Chondrocyte (in vitro differentiated cells): ENCODE measurements at regions not wholly inside any gene's neighbourhood (a gene's known extent, or its start where the extent isn't known, plus 50 kb on each side); places are given as distances from the start of the nearest gene placed in this dataset.

Source experiments
- DNase-seq: peaks from one replicate; pipeline ENCODE4 v3.0.0; 2021; ENCODE audit warnings: mixed read lengths, low spot score
- H3K27ac Mint-ChIP-seq: one replicate; pipeline ENCODE4 v1.8.0; 2021; ENCODE audit warnings: mild to moderate bottlenecking, moderate library complexity, mixed read lengths; ENCODE audit not compliant: unreplicated experiment
- H3K27me3 Mint-ChIP-seq: 2 replicates; pipeline ENCODE4 v1.8.0; 2021; ENCODE audit warnings: low read depth, mixed read lengths
- H3K36me3 Mint-ChIP-seq: 2 replicates; pipeline ENCODE4 v1.8.0; 2021; ENCODE audit warnings: low read depth, mixed read lengths
- H3K4me1 Mint-ChIP-seq: 2 replicates; pipeline ENCODE4 v1.8.0; 2021; ENCODE audit warnings: low read depth, mild to moderate bottlenecking, mixed read lengths
- H3K4me3 Mint-ChIP-seq: one replicate; pipeline ENCODE4 v1.8.0; 2021; ENCODE audit warnings: mild to moderate bottlenecking, moderate library complexity, mixed read lengths; ENCODE audit not compliant: unreplicated experiment
- H3K9me3 Mint-ChIP-seq: 2 replicates; pipeline ENCODE4 v1.8.0; 2021; ENCODE audit warnings: low read depth, mixed read lengths
- TF ChIP-seq, protein P1 (sequence below): fragments of 200-600 bp; sonication (generic); IDR thresholded peaks from 2 replicates; pipeline ENCODE4 v1.5.0; 2021; ENCODE audit warnings: antibody characterized with exemption, mild to moderate bottlenecking, moderate library complexity

DNA sequence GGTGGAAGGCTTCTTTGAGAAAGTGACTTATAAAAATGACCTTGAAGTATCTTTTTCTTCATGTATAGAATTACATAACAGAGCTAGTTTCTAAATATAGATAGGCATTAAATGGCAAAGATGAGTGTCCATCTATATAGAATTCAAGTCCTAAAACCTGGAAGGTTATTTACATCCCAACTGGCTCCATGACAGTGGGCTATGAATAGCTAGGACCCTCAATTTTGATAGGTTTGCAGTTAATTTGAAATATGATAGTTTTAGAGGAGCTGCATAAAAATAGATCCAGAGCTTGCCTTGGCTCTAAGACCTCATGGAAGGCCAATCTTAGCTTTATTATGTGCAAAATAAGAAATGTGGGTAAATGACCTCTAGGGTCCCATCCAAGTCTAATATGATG is 310.6 kb upstream of the CITED2 start:
- Mint-ChIP-seq H3K27ac (no peak overlapping the region), H3K9me3 (no peaks in the 10 kb centered on the region), H3K36me3 (no peaks in the 10 kb centered on the region), H3K27me3 (no peaks in the 10 kb centered on the region), H3K4me1 (peaks cover 25% of the 10 kb centered on the region), H3K4me3 (no peak overlapping the region)
- TF ChIP-seq, protein P1, sequence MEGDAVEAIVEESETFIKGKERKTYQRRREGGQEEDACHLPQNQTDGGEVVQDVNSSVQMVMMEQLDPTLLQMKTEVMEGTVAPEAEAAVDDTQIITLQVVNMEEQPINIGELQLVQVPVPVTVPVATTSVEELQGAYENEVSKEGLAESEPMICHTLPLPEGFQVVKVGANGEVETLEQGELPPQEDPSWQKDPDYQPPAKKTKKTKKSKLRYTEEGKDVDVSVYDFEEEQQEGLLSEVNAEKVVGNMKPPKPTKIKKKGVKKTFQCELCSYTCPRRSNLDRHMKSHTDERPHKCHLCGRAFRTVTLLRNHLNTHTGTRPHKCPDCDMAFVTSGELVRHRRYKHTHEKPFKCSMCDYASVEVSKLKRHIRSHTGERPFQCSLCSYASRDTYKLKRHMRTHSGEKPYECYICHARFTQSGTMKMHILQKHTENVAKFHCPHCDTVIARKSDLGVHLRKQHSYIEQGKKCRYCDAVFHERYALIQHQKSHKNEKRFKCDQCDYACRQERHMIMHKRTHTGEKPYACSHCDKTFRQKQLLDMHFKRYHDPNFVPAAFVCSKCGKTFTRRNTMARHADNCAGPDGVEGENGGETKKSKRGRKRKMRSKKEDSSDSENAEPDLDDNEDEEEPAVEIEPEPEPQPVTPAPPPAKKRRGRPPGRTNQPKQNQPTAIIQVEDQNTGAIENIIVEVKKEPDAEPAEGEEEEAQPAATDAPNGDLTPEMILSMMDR, result no peak
- DNase-seq, result no peak

GRCh38 chr6:139680819-139681218 is 306.4 kb upstream of the CITED2 start:
- H3K27me3 Mint-ChIP-seq, result no peaks in the 10 kb centered on the region

DNA sequence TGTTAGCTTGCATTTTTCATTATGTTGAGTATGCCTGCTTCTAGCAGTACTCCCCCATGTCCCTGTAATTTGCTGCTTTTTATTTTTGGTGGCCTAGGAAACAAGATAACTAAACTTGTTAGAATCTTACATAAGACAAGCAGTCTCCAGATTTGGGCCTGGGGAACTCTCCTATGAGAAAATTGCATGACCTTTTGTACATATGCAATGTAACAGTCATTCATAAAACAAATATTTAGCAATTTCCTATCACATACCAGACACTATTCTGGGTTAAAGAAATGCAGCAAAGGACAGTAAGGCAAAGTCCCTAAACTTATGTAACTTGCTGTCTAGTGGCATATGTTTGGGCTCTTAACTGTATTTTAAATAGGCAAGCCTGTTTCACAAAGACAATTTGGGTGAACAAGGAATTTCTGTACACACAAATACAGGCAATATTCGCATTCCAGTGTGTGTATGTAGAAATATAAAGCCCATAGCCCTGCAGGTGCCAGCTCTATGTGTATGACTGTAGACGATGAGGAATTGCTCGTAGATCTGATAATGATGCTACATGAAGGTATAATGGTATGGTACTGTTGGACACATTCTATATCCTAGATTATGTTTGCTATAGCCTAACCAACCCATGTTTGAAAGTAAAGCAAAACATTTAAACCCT is 305.2 kb upstream of the CITED2 start:
- Mint-ChIP-seq H3K27me3 (no peaks in the 10 kb centered on the region), H3K4me1 (peaks cover 25% of the 10 kb centered on the region), H3K4me3 (no peak overlapping the region), H3K9me3 (no peaks in the 10 kb centered on the region), H3K36me3 (no peaks in the 10 kb centered on the region), H3K27ac (peak overlapping the region; percentile 76)
- TF ChIP-seq, protein P1, result no peak
- DNase-seq, result no peak

More at GRCh38 chr6:139680819-139681218, 306.4 kb upstream of the CITED2 start:
- DNase-seq, result no peak
- no peaks in the 10 kb centered on the region for H3K9me3 Mint-ChIP-seq
- TF ChIP-seq, protein P1, result no peak
- no peaks in the 10 kb centered on the region for H3K36me3 Mint-ChIP-seq
- peaks cover 28% of the 10 kb centered on the region for H3K4me1 Mint-ChIP-seq
- H3K4me3 Mint-ChIP-seq, result no peak overlapping the region
- peak overlapping the region; percentile 43 for H3K27ac Mint-ChIP-seq

- Mint-ChIP-seq H3K4me3 (no peak overlapping the region), H3K36me3 (no peaks in the 10 kb centered on the region), H3K9me3 (peaks cover 12% of the 10 kb centered on the region), H3K4me1 (peaks cover 23% of the 10 kb centered on the region), H3K27ac (no peak overlapping the region), H3K27me3 (no peaks in the 10 kb centered on the region)
- no peak for DNase-seq
- TF ChIP-seq, protein P1, result no peak
Measured at GRCh38 chr6:139676718-139677117, 302.3 kb upstream of the CITED2 start.

- no peak for DNase-seq
- no peak overlapping the region for H3K27ac Mint-ChIP-seq
- TF ChIP-seq, protein P1, result no peak
- peaks cover 26% of the 10 kb centered on the region for H3K9me3 Mint-ChIP-seq
- no peaks in the 10 kb centered on the region for H3K4me1 Mint-ChIP-seq
- peaks cover 1% of the 10 kb centered on the region for H3K36me3 Mint-ChIP-seq
- H3K4me3 Mint-ChIP-seq, result no peak overlapping the region
- no peaks in the 10 kb centered on the region for H3K27me3 Mint-ChIP-seq
Measured at GRCh38 chr6:139666284-139666683, 291.8 kb upstream of the CITED2 start.
